Activated CD4-positive, CD25-positive, alpha-beta regulatory T cell (primary cell): ENCODE measurements at regions not wholly inside any gene's neighbourhood (a gene's known extent, or its start where the extent isn't known, plus 50 kb on each side); places are given as distances from the start of the nearest gene placed in this dataset.

Experiments used
- DNase-seq, 4 experiments: peaks; one replicate each; lab custom pipeline; 2025; lab: John Stamatoyannopoulos, UW

DNA sequence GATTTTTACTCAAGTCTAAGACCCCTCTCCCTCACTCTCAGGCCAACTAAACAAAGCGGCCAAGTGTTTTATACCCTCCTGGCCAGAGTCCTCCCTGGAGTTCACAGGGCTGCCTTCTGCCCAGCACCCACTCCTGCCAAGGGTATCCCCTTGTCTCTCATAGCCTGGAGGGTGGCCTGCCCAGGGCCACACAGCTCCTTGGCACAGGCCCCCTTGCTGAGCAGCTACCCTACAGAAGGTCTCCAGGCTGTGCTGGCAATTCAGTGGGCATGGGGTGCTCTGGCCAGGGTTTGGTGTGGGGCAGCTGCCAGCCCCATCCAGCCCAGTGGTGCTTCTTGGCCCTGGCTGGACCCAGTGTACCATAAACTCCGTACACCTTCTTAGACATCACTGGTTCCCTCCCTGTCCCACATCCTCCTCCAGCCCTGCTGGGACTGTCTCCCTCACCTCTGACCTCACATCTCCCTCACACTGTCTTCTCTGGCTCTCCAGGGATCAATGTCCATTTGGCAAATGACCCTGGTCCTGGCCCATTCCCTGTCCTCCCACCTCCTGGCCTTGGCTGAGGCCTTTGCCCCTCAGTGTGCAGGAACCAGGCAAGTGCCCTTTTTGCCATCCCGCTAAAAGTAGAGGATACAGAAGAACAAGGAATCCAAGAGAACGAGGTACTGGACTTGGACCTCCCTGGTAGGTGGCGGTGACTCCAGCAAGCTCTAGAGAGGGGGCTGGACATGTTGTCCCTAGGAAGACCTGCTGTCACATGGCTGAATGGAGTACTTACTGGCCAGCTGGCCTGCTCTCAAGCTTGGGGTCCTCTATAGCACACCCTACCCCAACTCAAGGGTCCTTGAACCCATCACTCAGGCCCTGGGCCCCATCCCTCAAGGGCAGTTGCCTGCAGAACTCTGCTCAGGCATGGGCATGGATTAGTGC is 50.0 kb upstream of the TRPM1 start:
- no peak for DNase-seq

DNA sequence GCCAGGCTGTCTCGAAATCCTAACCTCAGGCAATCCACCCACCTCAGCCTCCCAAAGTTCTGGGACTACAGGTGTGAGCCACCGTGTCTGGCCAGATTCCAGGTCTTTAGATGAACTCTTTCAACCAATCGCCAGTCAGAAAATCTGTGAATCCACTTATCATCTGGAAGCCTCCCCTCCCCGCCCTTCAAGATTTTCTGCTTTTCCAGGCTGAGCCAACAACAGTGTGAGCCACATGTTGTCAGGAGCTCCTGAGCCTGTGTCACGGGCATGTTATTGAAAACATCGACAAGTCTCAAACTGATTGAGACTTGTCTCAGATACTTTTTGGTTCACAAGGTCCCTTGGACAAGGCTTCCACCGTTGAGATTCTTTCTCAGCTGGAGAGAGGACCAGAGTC is 52.0 kb upstream of the TRPM1 start:
- no peak for DNase-seq

DNA sequence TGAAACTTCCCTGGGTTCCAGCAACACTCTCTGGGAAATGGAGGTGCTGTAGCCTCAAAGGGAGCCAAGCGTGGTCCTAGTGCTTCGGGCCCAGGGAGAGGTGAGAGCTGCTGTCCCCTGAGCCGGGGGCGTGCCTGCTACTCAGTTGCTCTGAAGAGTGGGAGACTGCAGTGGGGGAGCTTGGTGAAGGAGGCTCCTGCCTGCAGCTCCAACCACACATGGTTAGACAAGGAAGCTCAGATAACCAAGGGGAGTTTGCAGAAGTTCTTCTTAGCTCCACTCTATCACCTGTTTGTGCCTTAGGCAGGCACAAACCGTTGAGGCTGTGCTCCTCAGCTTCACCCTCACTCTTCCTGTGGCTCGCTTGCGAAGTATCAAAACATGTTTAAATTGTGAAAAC is 53.6 kb upstream of the TRPM1 start:
- no peak for DNase-seq

DNA sequence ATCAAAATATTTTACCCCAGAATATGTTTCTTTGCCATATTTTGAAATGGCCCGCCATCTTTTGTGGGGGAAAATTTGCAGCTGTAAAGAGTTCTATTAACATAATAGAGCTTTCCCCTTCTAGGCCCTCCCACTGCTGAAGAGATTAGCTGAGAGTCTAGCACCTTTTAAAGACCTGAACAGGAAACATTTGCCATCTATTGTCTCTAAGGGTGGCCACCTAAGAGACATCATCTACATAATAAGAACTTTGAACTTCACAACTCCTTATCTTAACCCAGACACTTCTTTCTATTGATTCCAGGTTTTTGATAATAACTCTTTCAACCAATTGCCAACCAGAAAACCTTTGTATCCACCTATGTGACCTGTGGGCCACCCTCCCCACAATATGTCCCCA is 54.7 kb upstream of the TRPM1 start:
- no peak for DNase-seq

DNA sequence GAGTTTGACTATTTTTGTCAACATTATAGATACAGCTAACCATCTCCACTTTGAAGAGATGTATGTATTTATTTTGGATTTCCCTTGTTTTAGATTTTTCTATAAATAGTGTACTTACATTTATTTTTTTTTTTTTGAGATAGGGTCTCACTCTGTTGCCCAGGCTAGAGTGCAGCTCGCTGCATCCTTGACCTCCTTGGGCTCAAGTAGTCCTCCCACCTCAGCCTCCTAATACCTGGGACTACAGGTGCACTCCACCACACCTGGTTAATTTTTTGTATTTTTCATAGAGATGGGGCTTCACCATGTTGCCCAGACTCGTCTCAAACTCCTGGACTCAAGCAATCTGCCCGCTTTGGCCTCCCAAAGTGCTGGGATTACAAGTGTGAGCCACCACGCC is 55.3 kb upstream of the TRPM1 start:
- no peak for DNase-seq

DNA sequence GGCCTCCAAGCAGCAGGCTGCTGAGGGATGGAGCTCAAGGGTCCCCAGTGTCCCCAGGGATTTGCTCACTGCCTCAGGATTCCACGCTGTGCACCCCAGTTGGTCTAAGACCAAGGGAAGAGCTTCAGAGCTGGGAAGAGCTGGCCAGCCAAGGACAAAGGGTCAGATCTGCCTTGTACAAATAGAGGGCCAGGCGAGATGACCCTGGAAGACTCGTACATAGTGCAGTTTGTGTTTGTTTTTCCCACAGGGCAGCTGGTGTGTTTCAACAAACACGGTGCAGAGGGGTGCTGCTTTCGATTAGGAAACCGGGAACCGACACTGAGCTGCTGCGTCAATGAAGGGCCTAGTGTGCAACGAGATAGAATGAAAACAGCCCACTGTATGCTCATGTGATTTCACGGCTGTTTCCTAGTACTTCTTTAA is 56.1 kb upstream of the TRPM1 start:
- DNase-seq: no peak

DNA sequence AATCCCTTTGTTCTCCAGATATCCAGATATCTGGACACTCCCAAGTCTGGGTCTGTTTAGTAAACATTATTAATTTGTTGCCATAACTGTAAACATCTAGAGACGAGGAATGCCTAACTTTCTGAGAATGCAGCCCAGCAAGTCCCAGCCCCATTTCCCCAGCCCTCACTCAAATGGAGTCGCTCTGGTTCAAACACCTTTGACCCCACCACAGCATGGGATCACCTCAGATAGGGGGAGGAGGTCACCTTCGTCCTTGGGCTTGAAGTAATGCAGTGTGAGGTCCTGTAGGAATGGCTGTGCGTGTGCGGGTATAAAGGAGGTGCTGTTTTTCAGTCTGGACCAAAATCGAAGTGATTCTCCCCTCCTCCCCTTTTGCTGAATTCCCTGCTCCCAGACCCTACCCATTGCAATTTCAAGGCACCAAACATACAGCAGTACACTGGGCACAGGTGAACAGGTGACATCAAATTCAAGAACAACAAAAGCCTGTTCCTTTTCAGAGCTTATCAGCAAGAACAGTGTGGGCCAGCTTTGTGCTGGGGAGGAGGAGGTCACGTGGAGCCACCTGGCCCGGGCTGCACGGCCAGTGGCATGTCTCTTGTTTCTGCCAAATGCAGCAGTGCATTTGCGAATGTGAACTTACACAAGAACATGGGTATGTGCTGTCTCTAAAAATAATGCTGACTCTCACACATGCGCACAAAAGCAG is 57.5 kb upstream of the TRPM1 start:
- DNase-seq: no peak

DNA sequence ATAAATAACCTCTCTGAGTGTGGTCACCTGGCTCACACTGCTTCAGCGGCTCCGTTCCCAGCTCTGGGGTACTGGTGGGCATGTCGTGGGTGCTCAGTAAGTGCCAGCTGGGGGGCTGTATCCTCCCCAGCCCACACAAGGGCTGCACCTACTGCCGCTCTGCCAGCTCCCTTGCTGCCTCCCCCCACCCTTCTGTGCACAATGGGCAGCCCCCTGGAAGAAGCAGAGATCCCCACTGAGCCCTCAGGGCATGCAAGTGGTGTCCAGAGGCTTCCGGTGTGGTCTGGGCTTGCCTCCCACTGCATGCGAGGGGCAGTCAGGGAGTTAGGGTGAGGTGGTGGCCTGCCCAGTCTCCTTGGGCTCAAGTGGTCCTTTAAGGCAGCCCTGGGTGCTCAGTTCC is 58.3 kb upstream of the TRPM1 start:
- no peak for DNase-seq

DNA sequence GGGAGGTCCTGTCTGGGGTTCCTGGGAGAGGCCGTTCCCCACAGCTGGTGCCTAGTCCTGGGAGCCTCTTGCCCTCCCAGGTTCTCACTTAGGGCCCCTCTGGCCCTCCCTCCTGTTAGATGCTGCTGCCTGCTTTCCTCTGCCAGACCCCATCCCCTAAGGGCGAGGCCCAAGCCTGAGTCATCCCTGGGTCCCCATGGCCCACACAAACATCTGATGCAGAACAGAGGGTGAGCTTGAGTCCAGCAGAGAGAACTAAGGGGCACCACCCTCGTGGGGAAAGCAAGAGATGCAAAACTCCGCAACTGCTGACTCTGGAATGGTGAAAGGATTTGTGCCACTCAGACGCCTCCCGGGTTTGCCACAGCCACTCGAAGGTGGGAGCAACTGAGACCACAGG is 58.8 kb upstream of the TRPM1 start:
- DNase-seq: no peak

DNA sequence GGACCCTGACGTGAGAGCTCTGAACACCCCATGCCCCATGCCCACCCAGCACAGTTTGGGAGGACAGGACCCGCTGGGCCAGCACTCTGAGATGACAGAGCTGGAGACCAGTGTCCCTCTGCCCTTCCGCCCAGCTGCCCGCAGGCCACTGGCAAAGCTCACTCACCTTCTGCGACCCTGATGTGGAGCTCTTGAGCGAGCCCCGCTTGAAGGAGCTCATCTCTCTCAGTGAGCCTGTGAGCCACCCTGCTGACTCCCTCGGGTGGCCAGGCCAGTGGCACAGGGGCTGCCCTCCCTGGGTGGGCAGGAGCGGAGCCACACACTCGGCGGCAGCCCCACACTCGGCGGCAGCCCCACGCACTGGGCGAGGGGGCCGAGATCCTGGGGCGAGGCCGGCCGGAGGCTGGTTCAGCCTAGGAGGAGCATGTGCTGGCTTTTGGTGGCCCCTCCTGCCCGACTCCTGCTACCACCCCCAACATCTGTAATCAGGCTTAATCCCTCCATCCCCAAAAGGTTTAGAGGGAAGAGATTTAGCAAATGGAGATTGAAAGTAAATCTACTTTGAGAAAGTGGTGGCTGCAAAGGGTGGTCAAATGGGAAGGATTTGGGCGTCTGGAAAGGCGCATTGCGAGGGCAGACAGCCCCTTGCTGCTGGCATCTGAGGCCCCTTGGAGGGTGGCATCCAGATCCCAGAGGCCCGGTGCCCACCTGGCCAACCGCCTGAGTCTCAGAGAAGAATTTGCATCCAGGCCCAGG is 59.4 kb upstream of the TRPM1 start:
- no peak for DNase-seq

DNA sequence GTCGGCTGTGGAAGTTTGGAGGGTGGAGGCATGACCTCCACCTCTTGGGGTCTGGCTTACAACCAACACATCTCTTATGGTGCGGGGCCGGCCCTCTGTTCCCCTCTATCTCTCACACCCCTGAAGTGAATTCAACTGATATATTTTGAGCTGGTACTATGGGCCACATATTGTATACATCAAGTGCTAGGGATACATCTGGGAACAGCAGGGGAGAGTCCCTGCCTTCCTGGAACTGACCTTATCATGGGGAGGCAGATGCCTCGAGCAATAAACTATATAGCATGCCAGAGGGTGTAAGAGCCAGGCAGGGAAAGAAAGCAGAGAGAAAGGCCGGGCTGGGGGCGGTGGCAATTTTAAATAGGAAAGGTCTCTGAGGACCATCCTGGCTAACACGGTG is 60.4 kb upstream of the TRPM1 start:
- DNase-seq: no peak

DNA sequence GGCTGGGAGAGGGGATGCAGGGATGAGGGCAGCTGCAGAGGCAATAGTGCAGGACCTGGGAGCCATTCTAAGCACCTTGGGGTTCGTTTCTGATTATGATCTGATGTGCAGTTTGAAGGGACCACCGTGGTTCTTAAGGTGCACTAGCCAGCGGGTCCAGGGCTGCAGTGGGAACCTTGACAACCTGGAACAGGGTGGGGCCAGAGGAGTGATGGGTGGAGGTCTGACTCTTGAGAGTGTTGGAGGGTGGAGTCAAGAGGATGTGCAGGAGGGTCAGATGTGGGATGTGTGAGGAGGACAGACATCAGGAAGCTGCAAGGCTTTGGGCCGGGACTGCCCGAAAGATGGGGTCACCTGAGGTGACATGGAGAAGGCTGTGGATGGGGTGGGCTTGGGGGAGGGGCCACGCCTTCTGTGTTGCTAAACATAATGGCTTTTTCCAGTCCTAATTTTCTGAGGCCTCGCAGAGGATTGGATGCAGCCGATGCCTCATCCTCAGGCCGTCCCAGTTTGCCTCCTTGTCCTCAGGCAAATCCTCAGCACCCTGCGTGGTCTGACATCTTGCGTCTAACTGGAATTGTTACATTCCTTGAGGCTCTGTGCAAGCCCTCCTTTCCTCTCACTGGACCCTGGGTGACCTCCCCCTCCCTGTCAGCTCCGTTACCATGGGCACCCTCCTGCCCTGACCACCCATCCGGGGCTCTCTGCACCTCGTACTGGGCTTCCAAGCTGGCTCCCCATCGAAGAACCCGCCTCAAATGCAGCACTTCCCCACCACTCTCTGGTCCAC is 61.4 kb upstream of the TRPM1 start:
- DNase-seq: no peak

DNA sequence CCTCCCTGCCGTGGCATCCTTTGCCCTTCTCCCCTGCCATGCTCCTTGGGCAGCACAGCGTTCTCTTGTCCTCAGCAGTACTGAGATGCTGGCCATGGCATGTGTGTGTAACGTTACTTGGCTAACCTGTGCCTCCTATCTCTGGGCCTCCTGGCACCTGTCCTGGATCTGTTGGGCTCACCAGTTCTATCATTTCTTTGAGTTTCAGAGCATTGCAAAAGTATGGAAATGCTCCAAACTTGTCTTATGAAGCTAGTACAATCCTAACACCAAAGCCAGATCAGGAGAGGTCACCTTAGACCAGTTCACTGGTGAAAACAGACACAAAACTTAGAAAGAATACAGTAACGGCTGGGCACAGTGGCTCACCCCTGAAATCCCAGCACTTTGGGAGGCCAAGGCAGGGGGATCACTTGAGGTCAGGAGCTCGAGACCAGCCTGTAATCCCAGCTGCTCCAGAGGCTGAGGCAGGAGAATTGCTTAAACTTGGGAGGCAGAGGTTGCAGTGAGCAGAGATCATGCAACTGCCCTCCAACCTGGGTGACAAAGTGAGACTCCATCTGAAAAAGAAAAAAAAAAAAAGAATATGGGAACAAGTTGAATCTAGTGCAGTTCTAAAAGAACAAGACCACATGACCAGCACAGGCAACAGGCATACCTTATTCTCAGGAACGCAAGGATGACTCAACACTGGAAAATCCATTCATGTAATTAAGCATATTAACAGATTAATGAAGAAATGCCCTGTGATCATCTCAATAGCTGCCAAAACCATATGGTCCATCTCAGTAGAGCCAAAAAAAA is 62.4 kb upstream of the TRPM1 start:
- DNase-seq: no peak

DNA sequence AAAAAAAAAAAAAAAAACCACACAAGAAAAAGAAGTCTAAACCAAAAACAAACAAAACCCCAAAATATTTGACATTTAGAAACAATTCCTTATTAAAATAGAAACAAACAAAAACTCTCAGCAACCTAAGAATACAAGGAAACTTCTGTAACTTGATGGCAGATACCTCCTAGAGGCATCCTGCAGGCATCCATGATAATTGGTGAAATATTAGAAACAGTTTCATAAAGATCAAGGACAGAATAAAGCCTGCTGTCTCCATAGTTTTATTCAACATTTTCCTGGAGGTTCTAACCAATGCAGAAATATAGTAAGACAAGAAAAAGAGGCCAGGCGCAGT is 63.0 kb upstream of the TRPM1 start:
- DNase-seq: no peak

DNA sequence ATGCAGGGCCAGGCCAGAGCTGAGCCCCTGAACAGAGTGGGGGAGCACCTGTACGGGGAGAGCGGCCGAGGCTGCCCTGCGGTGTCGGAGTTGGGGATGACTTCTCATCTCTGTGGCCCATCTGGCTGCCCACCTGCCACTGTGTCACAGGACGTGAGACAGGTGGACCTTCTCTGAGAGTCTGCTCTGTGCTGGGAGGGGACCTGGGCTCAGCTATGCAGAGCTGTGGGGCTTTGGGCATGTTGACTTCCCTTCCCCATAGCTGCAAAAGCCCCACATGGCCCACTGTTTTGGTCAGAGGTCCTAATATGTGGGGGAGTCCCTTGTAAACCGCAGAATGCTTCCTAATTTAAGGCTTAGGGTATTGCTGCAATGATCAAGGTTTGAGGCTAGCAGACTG is 68.0 kb upstream of the TRPM1 start:
- DNase-seq: no peak

DNA sequence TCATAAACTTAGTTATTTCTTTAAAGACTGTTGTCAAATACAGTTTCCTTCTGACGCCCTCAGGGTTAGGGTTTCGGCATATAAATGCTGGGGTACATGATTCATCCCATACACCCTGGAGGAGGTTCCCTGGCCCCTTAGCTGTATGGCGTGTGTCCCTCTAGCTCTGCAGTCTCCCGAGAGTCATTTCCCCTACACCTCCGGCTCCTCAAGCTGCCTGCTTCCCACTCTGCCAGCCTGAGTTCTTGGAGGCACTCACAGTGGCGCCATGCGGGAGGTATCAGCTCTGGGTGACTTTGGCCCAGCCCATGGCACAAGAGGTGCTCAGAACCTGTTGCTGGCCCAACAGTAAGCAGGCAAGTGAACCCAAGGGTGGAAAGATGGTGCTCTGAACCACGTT is 70.2 kb upstream of the TRPM1 start:
- DNase-seq: no peak

DNA sequence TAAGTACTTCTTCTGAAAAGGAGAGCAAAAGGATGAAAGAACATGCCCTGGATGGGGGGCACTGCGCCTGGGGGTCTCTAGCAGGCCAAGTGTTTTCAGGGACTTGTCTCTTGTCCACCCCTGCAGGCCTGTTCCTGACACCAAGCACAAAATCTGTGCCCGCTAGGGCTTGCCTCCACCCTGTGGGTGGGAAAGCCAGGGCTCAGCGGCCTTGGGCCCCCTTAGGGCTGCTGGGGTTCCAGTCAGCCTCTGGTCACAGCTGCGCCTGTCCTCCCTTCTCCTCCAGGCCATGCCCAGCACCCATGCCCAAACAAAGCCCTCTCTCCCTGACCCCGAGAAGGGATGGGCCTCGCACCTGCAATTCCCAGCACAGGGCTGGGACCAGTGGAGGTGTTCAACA is 71.1 kb upstream of the TRPM1 start:
- DNase-seq: no peak

DNA sequence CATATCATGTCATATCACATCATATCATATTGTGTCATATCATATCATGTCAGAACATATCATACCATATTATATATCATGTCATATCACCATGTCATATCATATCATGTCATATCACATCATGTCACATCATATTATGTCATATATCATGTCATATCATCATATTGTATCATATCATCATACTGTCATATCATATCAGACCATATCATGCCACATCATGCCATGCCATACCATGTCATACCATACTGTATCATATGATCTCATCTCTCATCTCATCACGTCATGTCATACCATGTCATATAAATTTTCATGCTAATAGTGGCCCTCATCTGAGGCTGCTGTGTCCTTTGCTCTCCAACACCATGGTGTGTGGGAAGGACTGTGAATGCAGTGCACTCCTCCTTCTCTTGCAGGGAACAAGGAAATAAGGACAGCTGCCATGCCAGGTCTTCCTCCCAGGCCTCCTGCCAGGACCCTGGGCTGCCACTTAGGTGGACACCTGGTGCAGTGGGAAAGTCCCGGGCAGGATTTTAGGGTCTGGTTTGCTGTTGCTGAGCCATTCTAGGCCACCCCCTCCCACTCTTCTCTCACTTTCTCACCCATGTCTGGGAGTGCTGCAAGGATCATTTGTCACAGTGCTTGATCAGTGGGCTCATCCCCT is 72.4 kb upstream of the TRPM1 start:
- no peak for DNase-seq

DNA sequence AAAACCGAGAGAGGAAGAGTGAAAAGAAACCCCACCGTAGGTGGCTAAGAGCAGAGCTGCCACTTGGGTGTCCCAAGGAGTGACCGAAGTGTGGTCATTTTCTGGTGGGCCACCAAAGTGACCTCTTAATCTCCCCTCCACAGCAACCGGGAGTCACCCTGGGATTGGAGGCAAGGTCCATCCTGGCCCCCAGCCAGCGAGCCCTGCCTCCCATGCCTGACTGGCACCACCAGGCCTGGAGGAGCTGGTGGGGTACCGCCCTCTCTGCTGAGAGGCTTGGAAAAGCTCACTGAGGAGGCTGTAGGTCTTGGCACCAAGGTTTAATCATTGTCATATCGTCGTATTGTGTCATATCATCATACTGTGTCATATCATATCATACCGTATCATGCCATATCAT is 74.0 kb upstream of the TRPM1 start:
- no peak for DNase-seq

DNA sequence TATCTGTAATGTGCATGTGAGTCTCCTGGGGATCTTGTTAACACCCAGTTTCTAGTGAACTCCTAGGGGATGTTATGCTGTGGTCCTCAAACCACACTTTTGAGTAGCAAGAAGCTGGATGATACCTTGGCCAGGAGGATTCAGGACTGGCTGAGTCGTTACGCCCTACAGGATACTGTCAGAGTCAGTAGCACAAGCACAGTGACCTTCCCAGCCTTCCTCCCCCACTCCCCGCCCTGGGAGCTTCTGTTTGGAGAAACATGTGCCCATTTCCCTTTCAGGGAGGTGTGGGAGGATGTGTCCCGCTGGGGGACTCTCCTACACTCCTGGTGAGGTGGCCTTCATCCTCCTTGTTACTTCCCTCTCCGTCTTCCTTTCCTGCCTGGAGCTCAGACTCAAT is 76.4 kb upstream of the TRPM1 start:
- no peak for DNase-seq

DNA sequence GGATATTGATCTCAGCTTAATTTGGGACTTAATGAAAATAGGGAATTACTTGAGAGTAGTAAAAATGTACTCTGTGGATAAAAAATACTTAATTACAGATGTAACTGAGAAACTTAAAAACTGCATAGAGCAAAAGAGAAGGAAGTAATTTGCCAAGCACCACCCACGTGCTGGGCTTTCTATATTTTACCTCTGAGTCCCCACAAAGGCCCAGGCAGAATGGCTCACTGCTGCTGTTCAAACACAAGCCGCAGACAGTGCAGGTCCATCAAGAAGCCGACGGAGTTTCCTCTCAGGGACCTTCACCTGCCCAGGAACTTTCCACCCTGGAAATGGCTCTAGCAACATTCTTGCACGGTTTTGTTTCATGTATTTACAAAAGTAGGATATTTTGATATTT is 77.2 kb upstream of the TRPM1 start:
- no peak for DNase-seq
